ENCODE measurements at regions not wholly inside any gene's neighbourhood (a gene's known extent, or its start where the extent isn't known, plus 50 kb on each side); places are given as distances from the start of the nearest gene placed in this dataset.

GRCh38 chr4:11746734-11747133, 318.0 kb upstream of the HS3ST1 start:
- intact Hi-C loops (cut with micrococcal nuclease; ENCODE audit: unreplicated experiment) (no loop called here), in situ Hi-C loops (cut with HindIII; ENCODE audit: extremely low pct_ligation_motif_present, low pct_unique_long_range_greater_than_20kb) (no loop called here)
- Histone ChIP-seq H3K9me3 (ENCODE audit: low read length) (peaks cover 48% of the 10 kb centered on the region), H3K27ac (ENCODE audit: extremely low read length, insufficient read depth, low read length) (no peak overlapping the region), H3K9ac (ENCODE audit: insufficient read depth, low read depth, low read length) (no peak overlapping the region), H4K20me1 (ENCODE audit: insufficient read depth, low read length) (no peaks in the 10 kb centered on the region), H3K36me3 (replicated peaks in 1 of 2; ENCODE audit: control insufficient read depth in 1 of 2, insufficient read depth in 2 of 2, low read length in 2 of 2) (no peaks in the 10 kb centered on the region), H3K4me2 (ENCODE audit: low read depth, low read length) (no peak overlapping the region), H3K79me2 (ENCODE audit: insufficient read depth, low read length) (no peaks in the 10 kb centered on the region), H2AFZ (ENCODE audit: low read length) (no peak overlapping the region), H3K4me3 (replicated peaks in 1 of 3; ENCODE audit: insufficient read depth in 1 of 3, low read depth in 2 of 3, low read length in 3 of 3) (no peak overlapping the region), H3K27me3 (ENCODE audit: control insufficient read depth in 1 of 2, insufficient read depth in 2 of 2, low read length in 2 of 2) (no peaks in the 10 kb centered on the region), H3K4me1 (ENCODE audit: insufficient read depth, low read length) (no peaks in the 10 kb centered on the region)
- no TSS peak for BruUV-seq (replicated peaks)
- ATAC-seq (no peak), DNase-seq (ENCODE audit: low spot score) (no peak), FAIRE-seq (no peak)
- WGBS (ENCODE audit: low lambda C conversion rate): 11% methylated on average over 4 of the region's 4 CpGs
- ChIA-PET POLR2A (no interaction called here), CTCF (ENCODE audit: low intra/inter-chr PET ratio, low total read pairs) (no interaction called here)
- TF ChIP-seq SSRP1 (CRISPR knock-in tag; IDR thresholded peaks at IDR 0.05): no peak
- TF ChIP-seq REST (IDR thresholded peaks at IDR 0.05; ENCODE audit: borderline replicate concordance in 1 of 2, low read depth in 1 of 2, low read length in 2 of 2): no peak
- TF ChIP-seq GATAD1 (CRISPR knock-in tag; IDR thresholded peaks at IDR 0.05): no peak
- no peak for TF ChIP-seq KLF6 (CRISPR knock-in tag; IDR thresholded peaks at IDR 0.05)
- no peak for TF ChIP-seq ZNF225 (CRISPR knock-in tag; IDR thresholded peaks at IDR 0.05)
- TF ChIP-seq PHF21A (CRISPR knock-in tag; IDR thresholded peaks at IDR 0.05): no peak
- no peak for TF ChIP-seq ZBED4 (CRISPR knock-in tag; IDR thresholded peaks at IDR 0.05; ENCODE audit: borderline replicate concordance)
- TF ChIP-seq SRF (IDR thresholded peaks at IDR 0.05; ENCODE audit: low read depth, low read length): no peak
- TF ChIP-seq MAX (IDR thresholded peaks at IDR 0.05): no peak
- no peak for TF ChIP-seq ZNF614 (CRISPR knock-in tag; IDR thresholded peaks at IDR 0.05; ENCODE audit: borderline replicate concordance)
- no peak for TF ChIP-seq SNAI1 (CRISPR knock-in tag; IDR thresholded peaks at IDR 0.05; ENCODE audit: borderline replicate concordance)
- no peak for TF ChIP-seq ZMAT3 (CRISPR knock-in tag; conservative IDR thresholded peaks at IDR 0.05)
- TF ChIP-seq MTF2 (CRISPR knock-in tag; IDR thresholded peaks at IDR 0.05; ENCODE audit: borderline replicate concordance): no peak
- TF ChIP-seq MYPOP (CRISPR knock-in tag; IDR thresholded peaks at IDR 0.05): no peak
- TF ChIP-seq CCDC6 (CRISPR knock-in tag; IDR thresholded peaks at IDR 0.05): no peak
- no peak for TF ChIP-seq ZNF761 (CRISPR knock-in tag; conservative IDR thresholded peaks at IDR 0.05)
- TF ChIP-seq CERS6 (CRISPR knock-in tag; IDR thresholded peaks at IDR 0.05): no peak

Data from HepG2 (cell line).